Keratinocyte (primary cell): ENCODE measurements at regions not wholly inside any gene's neighbourhood (a gene's known extent, or its start where the extent isn't known, plus 50 kb on each side); places are given as distances from the start of the nearest gene placed in this dataset.

Experiments
- DNase-seq: peaks from one replicate; pipeline ENCODE4 v3.0.0-alpha.2; 2011; ENCODE audit warnings: low read depth, missing footprints, low spot score
- FAIRE-seq: peaks from 2 replicates; lab custom pipeline; 2011; peaks lifted over from hg19 to GRCh38; lab: Jason Lieb, UNC
- H2AFZ ChIP-seq: 2 replicates; pipeline ENCODE4 v1.6.0; 2012; ENCODE audit warnings: low read length, control low read depth, inconsistent platforms; ENCODE audit not compliant: control insufficient read depth
- H3K27ac ChIP-seq: 2 replicates; pipeline ENCODE4 v1.5.1; 2011; ENCODE audit warnings: low read length; ENCODE audit not compliant: control insufficient read depth, insufficient read depth
- H3K27me3 ChIP-seq: 3 replicates; pipeline ENCODE4 v1.6.0; 2011; ENCODE audit warnings: low read length; ENCODE audit not compliant: control insufficient read depth, insufficient read depth; ENCODE audit errors: extremely low read depth
- H3K36me3 ChIP-seq, 2 experiments: 2 replicates in 1 of 2; 3 replicates in 1 of 2; pipeline ENCODE4 v1.5.1; 2011; ENCODE audit warnings: low read length in 2 of 2, mild to moderate bottlenecking in 1 of 2; ENCODE audit not compliant: control insufficient read depth in 2 of 2, insufficient read depth in 2 of 2; ENCODE audit errors: extremely low read depth in 1 of 2
- H3K4me1 ChIP-seq: 3 replicates; pipeline ENCODE4 v1.5.1; 2011; ENCODE audit warnings: low read length; ENCODE audit not compliant: control insufficient read depth, insufficient read depth; ENCODE audit errors: extremely low read depth
- H3K4me2 ChIP-seq: 3 replicates; pipeline ENCODE4 v1.6.0; 2011; ENCODE audit warnings: low read depth, low read length; ENCODE audit not compliant: control insufficient read depth, insufficient read depth; ENCODE audit errors: extremely low read depth
- H3K4me3 ChIP-seq, 3 experiments: fragments of 200-600 bp in 1 of 3; sonication (generic) in 1 of 3; 2 replicates in 2 of 3; 3 replicates in 1 of 3; pipeline ENCODE4 v1.5.1; 2011 to 2016; ENCODE audit warnings: low read length in 3 of 3, mild to moderate bottlenecking in 3 of 3, control low read depth in 2 of 3, inconsistent platforms in 1 of 3, low read depth in 1 of 3, mixed read lengths in 1 of 3, mixed run types in 1 of 3, moderate library complexity in 1 of 3; ENCODE audit not compliant: control insufficient read depth in 2 of 3, insufficient read depth in 2 of 3; ENCODE audit errors: extremely low read depth in 1 of 3
- H3K79me2 ChIP-seq: 2 replicates; pipeline ENCODE4 v1.6.0; 2012; ENCODE audit warnings: low read length; ENCODE audit not compliant: control insufficient read depth, insufficient read depth
- H3K9ac ChIP-seq: 3 replicates; pipeline ENCODE4 v1.6.0; 2011; ENCODE audit warnings: low read length; ENCODE audit not compliant: control insufficient read depth, insufficient read depth; ENCODE audit errors: extremely low read depth
- H3K9me1 ChIP-seq: 3 replicates; pipeline ENCODE4 v1.6.0; 2011; ENCODE audit warnings: low read length; ENCODE audit not compliant: control insufficient read depth, insufficient read depth; ENCODE audit errors: extremely low read depth
- H3K9me3 ChIP-seq: 2 replicates; pipeline ENCODE4 v1.5.1; 2012; ENCODE audit warnings: low read depth, low read length; ENCODE audit not compliant: control insufficient read depth
- H4K20me1 ChIP-seq: 3 replicates; pipeline ENCODE4 v1.6.0; 2011; ENCODE audit warnings: low read length; ENCODE audit not compliant: control insufficient read depth, insufficient read depth; ENCODE audit errors: extremely low read depth
- EZH2 ChIP-seq: IDR thresholded peaks from one replicate; pipeline ENCODE4 v1.6.1; 2012; ENCODE audit warnings: inconsistent platforms, mild to moderate bottlenecking, low read length, moderate library complexity
- dilution Hi-C: fragments of 300-500 bp; cut with MboI; formaldehyde crosslinking; loops from one replicate; pipeline ENCODE4 v1.7.0; 2020; ENCODE audit warnings: low sequenced_read_pairs; ENCODE audit not compliant: extremely low pct_ligation_motif_present
- TF ChIP-seq, protein P1 (sequence below), 3 experiments: IDR thresholded peaks in 1 of 3; conservative IDR thresholded peaks in 1 of 3; optimal IDR thresholded peaks in 1 of 3; 2 replicates in 2 of 3; 3 replicates in 1 of 3; pipeline versions ENCODE3 to v1.5.1; 2011; ENCODE audit warnings: low read length in 3 of 3, mild to moderate bottlenecking in 3 of 3, moderate library complexity in 2 of 3, control low read depth in 1 of 3, inconsistent platforms in 1 of 3; ENCODE audit not compliant: insufficient read depth in 2 of 3; ENCODE audit errors: extremely low read depth in 1 of 3

DNA sequence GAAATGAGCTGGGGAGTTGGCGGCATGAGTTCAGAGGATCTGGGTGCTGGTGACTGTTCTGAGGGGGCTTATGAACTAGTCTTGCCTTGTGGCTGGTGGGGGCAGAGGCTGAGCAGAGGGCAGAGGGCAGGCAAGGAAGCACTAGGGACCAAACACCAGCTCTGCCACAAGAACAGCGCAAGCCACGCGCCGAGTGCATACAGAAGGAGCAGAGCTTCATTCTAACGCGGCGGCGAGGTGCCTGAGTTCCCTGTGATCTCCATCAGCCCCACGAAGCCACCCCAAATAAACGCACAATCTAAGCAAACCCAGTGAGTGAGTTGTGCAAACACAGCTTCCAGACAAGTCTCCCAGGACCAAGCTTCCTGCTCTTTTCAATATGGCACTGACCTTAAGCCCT lies 110.6 kb upstream of the ALDH1B1 start:
- peaks cover 17% of the 10 kb centered on the region for H3K27me3 ChIP-seq
- no peaks in the 10 kb centered on the region for H3K4me1 ChIP-seq
- no peak overlapping the region for H3K4me3 ChIP-seq
- TF ChIP-seq, protein P1, sequence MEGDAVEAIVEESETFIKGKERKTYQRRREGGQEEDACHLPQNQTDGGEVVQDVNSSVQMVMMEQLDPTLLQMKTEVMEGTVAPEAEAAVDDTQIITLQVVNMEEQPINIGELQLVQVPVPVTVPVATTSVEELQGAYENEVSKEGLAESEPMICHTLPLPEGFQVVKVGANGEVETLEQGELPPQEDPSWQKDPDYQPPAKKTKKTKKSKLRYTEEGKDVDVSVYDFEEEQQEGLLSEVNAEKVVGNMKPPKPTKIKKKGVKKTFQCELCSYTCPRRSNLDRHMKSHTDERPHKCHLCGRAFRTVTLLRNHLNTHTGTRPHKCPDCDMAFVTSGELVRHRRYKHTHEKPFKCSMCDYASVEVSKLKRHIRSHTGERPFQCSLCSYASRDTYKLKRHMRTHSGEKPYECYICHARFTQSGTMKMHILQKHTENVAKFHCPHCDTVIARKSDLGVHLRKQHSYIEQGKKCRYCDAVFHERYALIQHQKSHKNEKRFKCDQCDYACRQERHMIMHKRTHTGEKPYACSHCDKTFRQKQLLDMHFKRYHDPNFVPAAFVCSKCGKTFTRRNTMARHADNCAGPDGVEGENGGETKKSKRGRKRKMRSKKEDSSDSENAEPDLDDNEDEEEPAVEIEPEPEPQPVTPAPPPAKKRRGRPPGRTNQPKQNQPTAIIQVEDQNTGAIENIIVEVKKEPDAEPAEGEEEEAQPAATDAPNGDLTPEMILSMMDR (optimal IDR thresholded peaks at IDR 0.05 in 1 of 3, IDR thresholded peaks at IDR 0.05 in 1 of 3, conservative IDR thresholded peaks at IDR 0.05 in 1 of 3; ENCODE audit: extremely low read depth in 1 of 3, insufficient read depth in 2 of 3, low read length in 3 of 3), result no peak
- TF ChIP-seq EZH2, result no peak
- no peaks in the 10 kb centered on the region for H3K36me3 ChIP-seq
- no peak overlapping the region for H3K4me2 ChIP-seq
- H3K79me2 ChIP-seq, result no peaks in the 10 kb centered on the region
- H2AFZ ChIP-seq, result no peak overlapping the region
- no peak for FAIRE-seq
- H4K20me1 ChIP-seq, result no peaks in the 10 kb centered on the region
- dilution Hi-C loops, result no loop called here
- no peaks in the 10 kb centered on the region for H3K9me1 ChIP-seq
- no peak overlapping the region for H3K27ac ChIP-seq
- no peak overlapping the region for H3K9ac ChIP-seq
- H3K9me3 ChIP-seq, result no peaks in the 10 kb centered on the region
- no peak for DNase-seq

DNA sequence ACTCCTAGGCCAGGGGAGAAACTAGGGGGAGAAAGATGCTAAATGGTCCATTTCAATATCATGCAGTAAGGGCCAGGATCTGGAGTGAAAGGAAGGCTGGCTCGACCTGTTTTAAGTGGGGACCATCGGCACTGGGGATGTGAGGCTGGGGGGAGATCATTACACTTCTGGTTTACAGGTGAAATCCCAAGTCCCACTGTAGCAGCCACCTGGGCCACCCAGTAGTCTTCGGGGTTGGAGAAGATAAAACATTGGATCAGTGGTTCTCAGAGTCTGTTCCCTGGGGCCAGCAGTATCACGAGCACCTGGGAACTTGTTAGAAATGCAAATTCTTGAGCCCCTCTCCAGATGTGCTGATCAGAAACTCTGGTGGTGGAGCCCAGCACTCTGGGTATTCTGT lies 111.3 kb upstream of the ALDH1B1 start:
- Histone ChIP-seq H3K4me1 (no peaks in the 10 kb centered on the region), H3K27me3 (peaks cover 16% of the 10 kb centered on the region), H3K4me3 (no peak overlapping the region), H3K9ac (no peak overlapping the region), H3K79me2 (no peaks in the 10 kb centered on the region), H3K4me2 (no peak overlapping the region), H4K20me1 (no peaks in the 10 kb centered on the region), H3K27ac (no peak overlapping the region), H2AFZ (no peak overlapping the region), H3K9me3 (no peaks in the 10 kb centered on the region), H3K9me1 (no peaks in the 10 kb centered on the region), H3K36me3 (no peaks in the 10 kb centered on the region)
- DNase-seq (no peak), FAIRE-seq (no peak)
- dilution Hi-C loops, result no loop called here
- TF ChIP-seq EZH2, result no peak
- TF ChIP-seq, protein P1 (optimal IDR thresholded peaks at IDR 0.05 in 1 of 3, IDR thresholded peaks at IDR 0.05 in 1 of 3, conservative IDR thresholded peaks at IDR 0.05 in 1 of 3; ENCODE audit: extremely low read depth in 1 of 3, insufficient read depth in 2 of 3, low read length in 3 of 3), result no peak
